Uterus (tissue), 3 donors: ENCODE measurements at regions not wholly inside any gene's neighbourhood (a gene's known extent, or its start where the extent isn't known, plus 50 kb on each side); places are given as distances from the start of the nearest gene placed in this dataset.

Experiments used
- DNase-seq, 2 donors: peaks; one replicate each; pipeline ENCODE4 v3.0.0-alpha.2; 2019 to 2020
- H3K27ac ChIP-seq, 2 donors: fragments of 200-600 bp; sonication (generic); 1 replicate in 1 of 2; 2 replicates in 1 of 2; pipeline ENCODE4 v1.5.1; 2016 to 2018
- H3K27me3 ChIP-seq, 2 donors: fragments of 200-600 bp; sonication (generic); one replicate each; pipeline ENCODE4 v1.5.1; 2018 to 2019; ENCODE audit warnings: control low read depth in 1 of 2
- H3K36me3 ChIP-seq, 2 donors: fragments of 200-600 bp; sonication (generic); one replicate each; pipeline ENCODE4 v1.5.1; 2019; ENCODE audit warnings: control low read depth in 1 of 2
- H3K4me1 ChIP-seq, 2 donors: fragments of 200-600 bp; sonication (generic); one replicate each; pipeline ENCODE4 v1.5.1; 2018 to 2019; ENCODE audit warnings: control low read depth in 1 of 2
- H3K4me3 ChIP-seq, 2 donors: fragments of 200-600 bp; sonication (generic); 1 replicate in 1 of 2; 2 replicates in 1 of 2; pipeline ENCODE4 v1.5.1; 2018 to 2019; ENCODE audit warnings: mild to moderate bottlenecking in 1 of 2
- H3K9me3 ChIP-seq, 2 donors: fragments of 200-600 bp; sonication (generic); one replicate each; pipeline ENCODE4 v1.5.1; 2019; ENCODE audit warnings: control low read depth in 1 of 2
- CTCF ChIP-seq, 4 experiments: fragments of 200-600 bp in 2 of 4; fragments of 450-650 bp in 2 of 4; sonication (generic) in 2 of 4; IDR thresholded peaks; one replicate each; pipeline ENCODE4 v1.5.1; 2016 to 2019; ENCODE audit warnings: antibody characterized with exemption in 4 of 4, mild to moderate bottlenecking in 2 of 4, moderate library complexity in 1 of 4
- POLR2A ChIP-seq, 2 donors: fragments of 450-650 bp; IDR thresholded peaks; one replicate each; pipeline ENCODE4 v1.6.1; 2016; ENCODE audit warnings: antibody characterized with exemption in 2 of 2, mild to moderate bottlenecking in 1 of 2, moderate library complexity in 1 of 2
- intact Hi-C: fragments of 100-400 bp; cut with DNase I; formaldehyde crosslinking; loops from one replicate; pipeline ENCODE4 v1.15.1; 2023; ENCODE audit warnings: low total_unique reads
- donor health status: DM: yes; HTN: yes; CAD: no.

GRCh38 chr17:27109346-27109745, 184.6 kb upstream of the WSB1 start:
- H3K36me3 ChIP-seq: no peaks in the 10 kb centered on the region
- TF ChIP-seq POLR2A (IDR thresholded peaks at IDR 0.05) (no peak), CTCF (IDR thresholded peaks at IDR 0.05) (no peak)
- intact Hi-C loops: no loop called here
- H3K27ac ChIP-seq: no peak overlapping the region
- no peaks in the 10 kb centered on the region for H3K9me3 ChIP-seq
- DNase-seq: no peak
- H3K4me3 ChIP-seq: no peak overlapping the region
- no peaks in the 10 kb centered on the region for H3K27me3 ChIP-seq
- H3K4me1 ChIP-seq: no peaks in the 10 kb centered on the region

GRCh38 chr17:27153005-27153404, 140.9 kb upstream of the WSB1 start:
- H3K27ac ChIP-seq: no peak overlapping the region
- TF ChIP-seq POLR2A (IDR thresholded peaks at IDR 0.05) (no peak), CTCF (IDR thresholded peaks at IDR 0.05) (no peak)
- no peak overlapping the region for H3K4me3 ChIP-seq
- intact Hi-C loops: no loop called here
- H3K9me3 ChIP-seq: no peaks in the 10 kb centered on the region
- no peak for DNase-seq
- H3K4me1 ChIP-seq: no peaks in the 10 kb centered on the region
- no peaks in the 10 kb centered on the region for H3K36me3 ChIP-seq
- H3K27me3 ChIP-seq: no peaks in the 10 kb centered on the region

- intact Hi-C loops: no loop called here
- no peaks in the 10 kb centered on the region for H3K27me3 ChIP-seq
- no peaks in the 10 kb centered on the region for H3K36me3 ChIP-seq
- no peaks in the 10 kb centered on the region for H3K4me1 ChIP-seq
- DNase-seq: no peak
- no peaks in the 10 kb centered on the region for H3K9me3 ChIP-seq
- TF ChIP-seq POLR2A (IDR thresholded peaks at IDR 0.05) (no peak), CTCF (IDR thresholded peaks at IDR 0.05) (no peak)
- H3K27ac ChIP-seq: no peak overlapping the region
- H3K4me3 ChIP-seq: no peak overlapping the region
These were observed 138.0 kb upstream of the WSB1 start for GRCh38 chr17:27155866-27156265.

GRCh38 chr17:27157297-27157696, 136.6 kb upstream of the WSB1 start:
- TF ChIP-seq POLR2A (IDR thresholded peaks at IDR 0.05) (no peak), CTCF (IDR thresholded peaks at IDR 0.05) (no peak)
- no peaks in the 10 kb centered on the region for H3K27me3 ChIP-seq
- H3K4me3 ChIP-seq: no peak overlapping the region
- no peak for DNase-seq
- no peaks in the 10 kb centered on the region for H3K36me3 ChIP-seq
- intact Hi-C loops: no loop called here
- no peaks in the 10 kb centered on the region for H3K4me1 ChIP-seq
- H3K9me3 ChIP-seq: no peaks in the 10 kb centered on the region
- no peak overlapping the region for H3K27ac ChIP-seq

GRCh38 chr17:27157898-27158297, 136.0 kb upstream of the WSB1 start:
- Histone ChIP-seq H3K27ac (no peak overlapping the region), H3K4me1 (no peaks in the 10 kb centered on the region), H3K4me3 (no peak overlapping the region), H3K9me3 (no peaks in the 10 kb centered on the region), H3K36me3 (no peaks in the 10 kb centered on the region), H3K27me3 (no peaks in the 10 kb centered on the region)
- intact Hi-C loops: no loop called here
- DNase-seq: no peak
- TF ChIP-seq CTCF (IDR thresholded peaks at IDR 0.05) (no peak), POLR2A (IDR thresholded peaks at IDR 0.05) (no peak)
